GM12878 (cell line): ENCODE measurements at regions not wholly inside any gene's neighbourhood (a gene's known extent, or its start where the extent isn't known, plus 50 kb on each side); places are given as distances from the start of the nearest gene placed in this dataset.

Experiments used
- ATAC-seq: fragments of 200-7000 bp; cut with Tn5 transposase; 3 replicates; pipeline ENCODE4 v1.9.1; 2020; ENCODE audit warnings: mild to moderate bottlenecking, moderate library complexity
- BruUV-seq: library from RNA; stranded (reverse); fragments of 400-500 nt; replicated peaks from 2 replicates; lab custom pipeline; 2021; lab: Mats Ljungman, UMichigan
- CTCF ChIA-PET: fragments of 300-600 bp; sonication (Branson Sonifier 250); formaldehyde crosslinking; extraction: SDS; loops from one replicate; lab custom pipeline; 2021; ENCODE audit warnings: inconsistent platforms; lab: Yijun Ruan, JAX
- POLR2A ChIA-PET: fragments of 350-600 bp; formaldehyde crosslinking; extraction: SDS; loops from one replicate; lab custom pipeline; 2021; ENCODE audit warnings: inconsistent platforms; lab: Charles Lee
- RAD21 ChIA-PET: fragments of 300-600 bp; sonication (Branson Sonifier 250); formaldehyde crosslinking; loops from one replicate; lab custom pipeline; 2023; ENCODE audit warnings: antibody characterized with exemption; ENCODE audit not compliant: unreplicated experiment; lab: Charles Lee
- SMC1A ChIA-PET: fragments of 300-600 bp; sonication (Branson Sonifier 250); formaldehyde crosslinking; loops from one replicate; lab custom pipeline; 2023; ENCODE audit not compliant: unreplicated experiment, uncharacterized antibody; lab: Charles Lee
- DNase-seq: peaks from one replicate; pipeline ENCODE4 v3.0.0-alpha.2; 2011; ENCODE audit warnings: low read depth, low spot score
- FAIRE-seq: peaks from 3 replicates; lab custom pipeline; 2011; peaks lifted over from hg19 to GRCh38; lab: Jason Lieb, UNC
- H2AFZ ChIP-seq: 2 replicates; pipeline ENCODE4 v1.6.0; 2011; ENCODE audit warnings: low read depth, low read length, control low read depth; ENCODE audit not compliant: control insufficient read depth
- H3K27ac ChIP-seq: 2 replicates; pipeline ENCODE4 v1.5.1; 2011; ENCODE audit warnings: control low read depth; ENCODE audit not compliant: control insufficient read depth, insufficient read depth
- H3K27me3 ChIP-seq, 2 experiments: replicated peaks in 1 of 2; 2 replicates each; pipeline versions ENCODE4 v1.6.0 to v1.6.1; 2011; ENCODE audit warnings: low read length in 1 of 2; ENCODE audit not compliant: control insufficient read depth in 2 of 2, insufficient read depth in 2 of 2
- H3K36me3 ChIP-seq, 2 experiments: 2 replicates each; pipeline ENCODE4 v1.5.1; 2011; ENCODE audit warnings: low read length in 1 of 2; ENCODE audit not compliant: control insufficient read depth in 2 of 2, insufficient read depth in 2 of 2
- H3K4me1 ChIP-seq: 2 replicates; pipeline ENCODE4 v1.6.1; 2011; ENCODE audit warnings: mild to moderate bottlenecking, low read length, moderate library complexity, mixed read lengths; ENCODE audit not compliant: control insufficient read depth, insufficient read depth
- H3K4me2 ChIP-seq: 2 replicates; pipeline ENCODE4 v1.6.0; 2011; ENCODE audit warnings: control low read depth; ENCODE audit not compliant: control insufficient read depth, insufficient read depth
- H3K4me3 ChIP-seq: fragments of 200-600 bp; sonication (generic); 2 replicates; pipeline ENCODE4 v1.5.1; 2016
- H3K79me2 ChIP-seq: 2 replicates; pipeline ENCODE4 v1.6.0; 2011; ENCODE audit warnings: low read length; ENCODE audit not compliant: control insufficient read depth, insufficient read depth
- H3K9ac ChIP-seq: 2 replicates; pipeline ENCODE4 v1.8.0; 2011; ENCODE audit warnings: low read length, control low read depth, mixed read lengths; ENCODE audit not compliant: control insufficient read depth, insufficient read depth
- H3K9me3 ChIP-seq: replicated peaks from 3 replicates; pipeline ENCODE4 v1.5.1; 2011; ENCODE audit warnings: mild to moderate bottlenecking, low read length; ENCODE audit not compliant: control insufficient read depth, insufficient read depth
- H4K20me1 ChIP-seq: 2 replicates; pipeline ENCODE4 v1.6.0; 2011; ENCODE audit not compliant: control insufficient read depth, insufficient read depth
- BRCA1 ChIP-seq: IDR thresholded peaks from 2 replicates; pipeline ENCODE4 v1.6.1; 2011; ENCODE audit warnings: low read depth, low read length, improper control_type of control experiment
- CBFB ChIP-seq: IDR thresholded peaks from 2 replicates; pipeline ENCODE4 v1.6.1; 2016; ENCODE audit warnings: antibody characterized with exemption, low read depth
- CREM ChIP-seq: IDR thresholded peaks from 2 replicates; pipeline ENCODE4 v1.6.1; 2014; ENCODE audit warnings: antibody characterized with exemption, low read depth
- ETV6 ChIP-seq, 2 experiments: fragments of 450-650 bp in 1 of 2; IDR thresholded peaks in 1 of 2; conservative IDR thresholded peaks in 1 of 2; 2 replicates each; pipeline ENCODE4 v1.6.1; 2014; ENCODE audit warnings: antibody characterized with exemption in 1 of 2, borderline replicate concordance in 1 of 2, low read depth in 1 of 2, mild to moderate bottlenecking in 1 of 2, moderate library complexity in 1 of 2
- HDAC2 ChIP-seq: fragments of 200-600 bp; sonication (generic); IDR thresholded peaks from 2 replicates; pipeline ENCODE4 v1.6.1; 2017
- NFIC ChIP-seq: IDR thresholded peaks from 2 replicates; pipeline ENCODE4 v1.6.1; 2012; ENCODE audit warnings: low read depth, mild to moderate bottlenecking, inconsistent platforms, low read length, moderate library complexity
- NKRF ChIP-seq: fragments of 450-650 bp; conservative IDR thresholded peaks from 2 replicates; pipeline ENCODE4 v1.6.1; 2017; ENCODE audit warnings: mild to moderate bottlenecking, moderate library complexity
- NRF1 ChIP-seq: conservative IDR thresholded peaks from 2 replicates; pipeline ENCODE4 v1.6.1; 2011; ENCODE audit warnings: mild to moderate bottlenecking, low read depth, low read length, improper control_type of control experiment
- RCOR1 ChIP-seq: conservative IDR thresholded peaks from 2 replicates; pipeline ENCODE4 v1.6.1; 2012; ENCODE audit warnings: low read depth, low read length, improper control_type of control experiment
- RELB ChIP-seq: fragments of 450-650 bp; IDR thresholded peaks from 2 replicates; pipeline ENCODE4 v1.6.1; 2017; ENCODE audit warnings: low read depth, mild to moderate bottlenecking, moderate library complexity
- RUNX3 ChIP-seq: IDR thresholded peaks from 2 replicates; pipeline ENCODE4 v1.6.1; 2012; ENCODE audit warnings: low read length, inconsistent platforms
- SMC3 ChIP-seq: IDR thresholded peaks from 2 replicates; pipeline ENCODE4 v1.6.1; 2011; ENCODE audit warnings: low read length, improper control_type of control experiment, borderline replicate concordance
- TCF3 ChIP-seq: IDR thresholded peaks from 2 replicates; pipeline ENCODE4 v1.6.1; 2012; ENCODE audit warnings: low read depth, mild to moderate bottlenecking, low read length, borderline replicate concordance; ENCODE audit not compliant: insufficient read depth
- YY1 ChIP-seq: IDR thresholded peaks from 2 replicates; pipeline ENCODE4 v1.6.1; 2011; ENCODE audit warnings: low read depth, mild to moderate bottlenecking, low read length
- WGBS: methylation state at CpG from one replicate; pipeline ENCODE4 v1.1.6; 2016; ENCODE audit warnings: low lambda C conversion rate; ENCODE audit not compliant: insufficient replicate concordance, insufficient coverage; ENCODE audit errors: missing lambda C conversion rate; 5-methylcytosine and 5-hydroxymethylcytosine counted together
- in situ Hi-C: fragments of 300-500 bp; cut with MboI; formaldehyde crosslinking; loops from 9 replicates; pipeline ENCODE4 v1.14.3; 2018; ENCODE audit warnings: mixed read lengths
- intact Hi-C: fragments of 100-400 bp; cut with micrococcal nuclease; formaldehyde crosslinking; loops from one replicate; pipeline ENCODE4 v1.14.2; 2022; ENCODE audit not compliant: unreplicated experiment
- TF ChIP-seq, protein P1 (sequence below): fragments of 450-650 bp; IDR thresholded peaks from 2 replicates; pipeline ENCODE4 v1.6.1; 2016; ENCODE audit warnings: mild to moderate bottlenecking

- FAIRE-seq (no peak), DNase-seq (no peak), ATAC-seq (no peak)
- H3K36me3 ChIP-seq, result no peaks in the 10 kb centered on the region
- H2AFZ ChIP-seq, result no peak overlapping the region
- no peaks in the 10 kb centered on the region for H3K79me2 ChIP-seq
- no peaks in the 10 kb centered on the region for H3K27me3 ChIP-seq
- H3K4me3 ChIP-seq, result no peak overlapping the region
- SMC1A ChIA-PET, result interaction anchor here (0.8 kb wide), 1 partner anchor 65 kb away, joined by 3 read pairs; no protein-coding TSS in a partner anchor
- H3K9ac ChIP-seq, result no peak overlapping the region
- in situ Hi-C loops, result no loop called here
- POLR2A ChIA-PET, result no interaction called here
- WGBS, result 78% methylated on average over 4 of the region's 4 CpGs
- RAD21 ChIA-PET, result no interaction called here
- no peaks in the 10 kb centered on the region for H4K20me1 ChIP-seq
- no peaks in the 10 kb centered on the region for H3K9me3 ChIP-seq
- TF ChIP-seq BRCA1 (no peak), NRF1 (no peak), RELB (no peak), NKRF (no peak), CBFB (no peak), YY1 (no peak), RUNX3 (no peak), TCF3 (no peak), CREM (no peak), NFIC (no peak), RCOR1 (no peak), SMC3 (no peak), ETV6 (conservative IDR thresholded peaks at IDR 0.05 in 1 of 2, IDR thresholded peaks at IDR 0.05 in 1 of 2; ENCODE audit: borderline replicate concordance in 1 of 2, low read depth in 1 of 2) (no peak), HDAC2 (no peak)
- TF ChIP-seq, protein P1, sequence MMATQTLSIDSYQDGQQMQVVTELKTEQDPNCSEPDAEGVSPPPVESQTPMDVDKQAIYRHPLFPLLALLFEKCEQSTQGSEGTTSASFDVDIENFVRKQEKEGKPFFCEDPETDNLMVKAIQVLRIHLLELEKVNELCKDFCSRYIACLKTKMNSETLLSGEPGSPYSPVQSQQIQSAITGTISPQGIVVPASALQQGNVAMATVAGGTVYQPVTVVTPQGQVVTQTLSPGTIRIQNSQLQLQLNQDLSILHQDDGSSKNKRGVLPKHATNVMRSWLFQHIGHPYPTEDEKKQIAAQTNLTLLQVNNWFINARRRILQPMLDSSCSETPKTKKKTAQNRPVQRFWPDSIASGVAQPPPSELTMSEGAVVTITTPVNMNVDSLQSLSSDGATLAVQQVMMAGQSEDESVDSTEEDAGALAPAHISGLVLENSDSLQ, result no peak
- no TSS peak for BruUV-seq
- no peak overlapping the region for H3K4me2 ChIP-seq
- CTCF ChIA-PET, result no interaction called here
- intact Hi-C loops, result no loop called here
- peaks cover 3% of the 10 kb centered on the region for H3K4me1 ChIP-seq
- no peak overlapping the region for H3K27ac ChIP-seq
Measured at GRCh38 chr10:43945908-43946307, 297.2 kb upstream of the ZNF32 start.
